Stimulated activated CD8-positive, alpha-beta memory T cell treated with anti-CD3 and anti-CD28 coated beads, Interleukin-15, amount 100 ng/mL, for 48 hours (primary cell): ENCODE measurements at regions not wholly inside any gene's neighbourhood (a gene's known extent, or its start where the extent isn't known, plus 50 kb on each side); places are given as distances from the start of the nearest gene placed in this dataset.
"Not testable (repeated sequence)": the region's sequence is repeated elsewhere in the genome, so short reads cannot be mapped to it uniquely, and the experiment has no call there.

Experiments used
- DNase-seq, 2 donors: peaks; one replicate each; pipeline ENCODE4 v3.0.0-alpha.2; 2020; ENCODE audit warnings: low read depth in 2 of 2

GRCh38 chr9:61817127-61817705 is 627.4 kb downstream of the SPATA31A7 start:
- not testable (repeated sequence) for DNase-seq

- peak; percentile 76 to 90 for DNase-seq
These were observed 663.9 kb downstream of the SPATA31A7 start for GRCh38 chr9:61853624-61854259.

GRCh38 chr9:61854260-61854640 is 664.4 kb downstream of the SPATA31A7 start:
- not testable (repeated sequence) for DNase-seq

GRCh38 chr9:61856283-61856682 is 666.4 kb downstream of the SPATA31A7 start:
- not testable (repeated sequence) for DNase-seq

- not testable (repeated sequence) for DNase-seq
These were observed 667.1 kb downstream of the SPATA31A7 start for GRCh38 chr9:61856858-61857453.

- not testable (repeated sequence) for DNase-seq
These were observed 668.0 kb downstream of the SPATA31A7 start for GRCh38 chr9:61857709-61858351.

GRCh38 chr9:61862431-61862971 is 672.7 kb downstream of the SPATA31A7 start:
- peak; percentile 43 to 53 for DNase-seq

- not testable (repeated sequence) for DNase-seq
These were observed 674.6 kb downstream of the SPATA31A7 start for GRCh38 chr9:61864463-61864862.

GRCh38 chr9:61868965-61869364 is 679.1 kb downstream of the SPATA31A7 start:
- DNase-seq, result not testable (repeated sequence)

- not testable (repeated sequence) for DNase-seq
These were observed 682.5 kb downstream of the SPATA31A7 start for GRCh38 chr9:61872329-61872728.
